ENCODE measurements at regions not wholly inside any gene's neighbourhood (a gene's known extent, or its start where the extent isn't known, plus 50 kb on each side); places are given as distances from the start of the nearest gene placed in this dataset.
A peak's percentile ranks its signal among the peaks of the same experiment; 100 is the strongest.

DNA sequence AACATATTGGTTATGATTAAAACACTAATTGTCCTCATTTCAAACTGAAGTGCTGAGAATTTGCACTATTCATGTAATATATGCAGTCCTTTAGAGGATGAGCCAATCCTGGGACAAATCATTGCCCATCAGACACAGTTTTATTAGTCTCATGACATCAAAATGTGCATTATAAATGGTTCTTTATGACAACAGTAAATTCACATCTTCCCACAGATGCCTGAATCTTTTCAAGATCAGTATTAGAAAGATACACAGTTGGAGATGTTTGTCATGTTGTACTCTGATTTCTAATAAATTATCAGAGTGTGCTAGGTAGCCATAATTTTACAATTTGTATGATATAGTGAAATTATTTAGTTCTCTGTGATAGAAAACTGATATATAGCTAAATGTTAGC is 813.5 kb downstream of the FAM181B start:
- no peaks in the 10 kb centered on the region for H3K4me1 ChIP-seq
- H3K4me2 ChIP-seq: no peak overlapping the region
- no peak for TF ChIP-seq POLR2AphosphoS2 (conservative IDR thresholded peaks at IDR 0.05; ENCODE audit: low read length)
- no peak for TF ChIP-seq BHLHE40 (IDR thresholded peaks at IDR 0.05; ENCODE audit: low read depth, low read length)
- no peak for TF ChIP-seq EP300 (IDR thresholded peaks at IDR 0.05)
- no peak for TF ChIP-seq ESRRA (IDR thresholded peaks at IDR 0.05; ENCODE audit: borderline replicate concordance, low read length)
- TF ChIP-seq, protein P1, sequence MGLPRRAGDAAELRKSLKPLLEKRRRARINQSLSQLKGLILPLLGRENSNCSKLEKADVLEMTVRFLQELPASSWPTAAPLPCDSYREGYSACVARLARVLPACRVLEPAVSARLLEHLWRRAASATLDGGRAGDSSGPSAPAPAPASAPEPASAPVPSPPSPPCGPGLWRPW (IDR thresholded peaks at IDR 0.05): no peak
- no peak for TF ChIP-seq FOSB (CRISPR knock-in tag; IDR thresholded peaks at IDR 0.05)
- TF ChIP-seq KDM1A (IDR thresholded peaks at IDR 0.05; ENCODE audit: low read depth): no peak
- TF ChIP-seq, protein P2, sequence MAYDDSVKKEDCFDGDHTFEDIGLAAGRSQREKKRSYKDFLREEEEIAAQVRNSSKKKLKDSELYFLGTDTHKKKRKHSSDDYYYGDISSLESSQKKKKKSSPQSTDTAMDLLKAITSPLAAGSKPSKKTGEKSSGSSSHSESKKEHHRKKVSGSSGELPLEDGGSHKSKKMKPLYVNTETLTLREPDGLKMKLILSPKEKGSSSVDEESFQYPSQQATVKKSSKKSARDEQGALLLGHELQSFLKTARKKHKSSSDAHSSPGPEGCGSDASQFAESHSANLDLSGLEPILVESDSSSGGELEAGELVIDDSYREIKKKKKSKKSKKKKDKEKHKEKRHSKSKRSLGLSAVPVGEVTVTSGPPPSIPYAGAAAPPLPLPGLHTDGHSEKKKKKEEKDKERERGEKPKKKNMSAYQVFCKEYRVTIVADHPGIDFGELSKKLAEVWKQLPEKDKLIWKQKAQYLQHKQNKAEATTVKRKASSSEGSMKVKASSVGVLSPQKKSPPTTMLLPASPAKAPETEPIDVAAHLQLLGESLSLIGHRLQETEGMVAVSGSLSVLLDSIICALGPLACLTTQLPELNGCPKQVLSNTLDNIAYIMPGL (CRISPR knock-in tag; IDR thresholded peaks at IDR 0.05; ENCODE audit: borderline replicate concordance): no peak
- TF ChIP-seq, protein P3, sequence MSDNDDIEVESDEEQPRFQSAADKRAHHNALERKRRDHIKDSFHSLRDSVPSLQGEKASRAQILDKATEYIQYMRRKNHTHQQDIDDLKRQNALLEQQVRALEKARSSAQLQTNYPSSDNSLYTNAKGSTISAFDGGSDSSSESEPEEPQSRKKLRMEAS (IDR thresholded peaks at IDR 0.05): no peak
- no peak for TF ChIP-seq RARB (CRISPR knock-in tag; IDR thresholded peaks at IDR 0.05)
- DNase-seq (ENCODE audit: low read depth in 1 of 2, low spot score in 1 of 2) (no peak), FAIRE-seq (no peak), ATAC-seq (no peak)
- no peaks in the 10 kb centered on the region for H3K9me3 ChIP-seq
- no peak overlapping the region for H3K27ac ChIP-seq
- ChIA-PET CTCF (no interaction called here), POLR2A (no interaction called here)
- H3K4me3 ChIP-seq: no peak overlapping the region

DNA sequence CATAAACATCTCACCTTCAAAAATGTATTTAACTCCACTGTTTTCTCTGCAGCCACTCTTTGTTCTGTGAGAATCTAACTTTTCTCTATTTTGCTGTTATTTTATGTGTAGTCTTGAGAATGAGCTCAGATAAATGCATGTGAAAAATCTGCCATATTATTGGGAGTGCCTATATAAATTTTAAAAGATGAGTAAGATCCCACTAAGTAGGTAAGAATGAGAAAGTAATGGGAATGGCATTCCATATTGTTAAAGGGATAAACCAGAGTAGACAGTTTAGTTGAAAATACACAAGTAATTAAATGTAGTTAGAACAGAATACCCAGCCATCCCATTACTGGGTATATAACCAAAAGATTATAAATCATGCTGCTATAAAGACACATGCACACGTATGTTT is 817.2 kb downstream of the FAM181B start:
- ATAC-seq (no peak), DNase-seq (ENCODE audit: low read depth in 1 of 2, low spot score in 1 of 2) (no peak), FAIRE-seq (no peak)
- H3K4me3 ChIP-seq: no peak overlapping the region
- ChIA-PET CTCF (no interaction called here), POLR2A (no interaction called here)
- WGBS (ENCODE audit: missing lambda C conversion rate): 4% methylated on average over 1 of the region's 1 CpG
- no peak for TF ChIP-seq FOSB (CRISPR knock-in tag; IDR thresholded peaks at IDR 0.05)
- TF ChIP-seq, protein P4, sequence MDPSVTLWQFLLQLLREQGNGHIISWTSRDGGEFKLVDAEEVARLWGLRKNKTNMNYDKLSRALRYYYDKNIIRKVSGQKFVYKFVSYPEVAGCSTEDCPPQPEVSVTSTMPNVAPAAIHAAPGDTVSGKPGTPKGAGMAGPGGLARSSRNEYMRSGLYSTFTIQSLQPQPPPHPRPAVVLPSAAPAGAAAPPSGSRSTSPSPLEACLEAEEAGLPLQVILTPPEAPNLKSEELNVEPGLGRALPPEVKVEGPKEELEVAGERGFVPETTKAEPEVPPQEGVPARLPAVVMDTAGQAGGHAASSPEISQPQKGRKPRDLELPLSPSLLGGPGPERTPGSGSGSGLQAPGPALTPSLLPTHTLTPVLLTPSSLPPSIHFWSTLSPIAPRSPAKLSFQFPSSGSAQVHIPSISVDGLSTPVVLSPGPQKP (IDR thresholded peaks at IDR 0.05; ENCODE audit: low read depth, low read length): no peak
- TF ChIP-seq JUN (IDR thresholded peaks at IDR 0.05): no peak
- no peak for TF ChIP-seq NFE2L2 (conservative IDR thresholded peaks at IDR 0.05; ENCODE audit: low read length)
- no peak for TF ChIP-seq ZNF302 (CRISPR knock-in tag; IDR thresholded peaks at IDR 0.05)
- TF ChIP-seq SREBF2 (IDR thresholded peaks at IDR 0.05): no peak
- TF ChIP-seq KDM5A (IDR thresholded peaks at IDR 0.05): no peak
- no peak for TF ChIP-seq POLR2A (IDR thresholded peaks at IDR 0.05; ENCODE audit: low read length)
- TF ChIP-seq HOXA7 (CRISPR knock-in tag; IDR thresholded peaks at IDR 0.05): no peak
- no peak for TF ChIP-seq NR3C1 (IDR thresholded peaks at IDR 0.05)
- TF ChIP-seq TFCP2L1 (CRISPR knock-in tag; IDR thresholded peaks at IDR 0.05): no peak
- no peak for TF ChIP-seq RFX5 (IDR thresholded peaks at IDR 0.05)
- no peak overlapping the region for H3K27ac ChIP-seq
- H3K4me2 ChIP-seq: no peak overlapping the region
- no peaks in the 10 kb centered on the region for H3K9me3 ChIP-seq
- no peaks in the 10 kb centered on the region for H3K4me1 ChIP-seq

DNA sequence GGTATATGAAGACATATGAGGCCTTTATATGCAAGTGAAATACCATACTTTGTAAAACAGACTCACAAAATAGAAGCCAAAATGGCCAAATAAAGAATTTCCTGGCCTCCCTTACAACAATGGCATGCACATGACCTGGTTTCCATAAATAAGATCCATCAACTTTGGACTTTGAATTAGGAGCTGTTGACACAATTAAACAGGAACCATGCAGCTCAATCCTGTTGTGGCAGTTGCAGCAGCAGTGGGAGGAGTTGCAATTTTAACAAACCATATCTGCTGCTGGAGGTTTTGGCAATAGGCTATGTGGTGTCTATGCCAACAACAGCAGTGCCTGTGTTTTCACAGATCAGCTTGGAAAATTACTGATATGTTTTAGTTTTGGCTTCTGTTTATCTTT is 818.6 kb downstream of the FAM181B start:
- H3K9me3 ChIP-seq: no peaks in the 10 kb centered on the region
- H3K27ac ChIP-seq: no peak overlapping the region
- H3K4me3 ChIP-seq: no peak overlapping the region
- no peak for DNase-seq (ENCODE audit: low read depth in 1 of 2, low spot score in 1 of 2)
- no peak overlapping the region for H3K4me2 ChIP-seq
- ATAC-seq: no peak
- CTCF ChIA-PET: no interaction called here
- no peak for FAIRE-seq
- POLR2A ChIA-PET: no interaction called here
- TF ChIP-seq, protein P5, sequence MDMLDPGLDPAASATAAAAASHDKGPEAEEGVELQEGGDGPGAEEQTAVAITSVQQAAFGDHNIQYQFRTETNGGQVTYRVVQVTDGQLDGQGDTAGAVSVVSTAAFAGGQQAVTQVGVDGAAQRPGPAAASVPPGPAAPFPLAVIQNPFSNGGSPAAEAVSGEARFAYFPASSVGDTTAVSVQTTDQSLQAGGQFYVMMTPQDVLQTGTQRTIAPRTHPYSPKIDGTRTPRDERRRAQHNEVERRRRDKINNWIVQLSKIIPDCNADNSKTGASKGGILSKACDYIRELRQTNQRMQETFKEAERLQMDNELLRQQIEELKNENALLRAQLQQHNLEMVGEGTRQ (IDR thresholded peaks at IDR 0.05): no peak
- TF ChIP-seq SREBF2 (IDR thresholded peaks at IDR 0.05): no peak
- TF ChIP-seq FOSL2 (IDR thresholded peaks at IDR 0.05): no peak
- TF ChIP-seq FOSL2 (CRISPR knock-in tag; IDR thresholded peaks at IDR 0.05): no peak
- TF ChIP-seq NFE2L2 (conservative IDR thresholded peaks at IDR 0.05; ENCODE audit: low read length): no peak
- TF ChIP-seq PHF8 (IDR thresholded peaks at IDR 0.05; ENCODE audit: borderline replicate concordance, low read depth): peak; percentile 21; the same call in 1 of the 2 replicates
- no peak for TF ChIP-seq JUNB (IDR thresholded peaks at IDR 0.05)
- no peak for TF ChIP-seq RARB (CRISPR knock-in tag; IDR thresholded peaks at IDR 0.05)
- TF ChIP-seq MAFK (IDR thresholded peaks at IDR 0.05; ENCODE audit: partially characterized antibody): no peak
- no peak for TF ChIP-seq HOXB13 (CRISPR knock-in tag; IDR thresholded peaks at IDR 0.05; ENCODE audit: low read depth)
- H3K4me1 ChIP-seq: no peaks in the 10 kb centered on the region
